Adrenal gland (tissue), 9 donors: ENCODE measurements at regions not wholly inside any gene's neighbourhood (a gene's known extent, or its start where the extent isn't known, plus 50 kb on each side); places are given as distances from the start of the nearest gene placed in this dataset.

Experiments used
- DNase-seq, 7 donors: peaks; one replicate each; pipeline ENCODE4 v3.0.0-alpha.2; 2019 to 2020
- H3K27ac ChIP-seq, 5 donors: fragments of 200-600 bp; sonication (generic) in 4 of 5; 1 replicate in 3 of 5; 2 replicates in 2 of 5; pipeline versions ENCODE4 v1.5.1 to v1.8.0; 2016 to 2020; ENCODE audit warnings: mild to moderate bottlenecking in 1 of 5
- H3K27me3 ChIP-seq: fragments of 200-600 bp; 2 replicates; pipeline ENCODE4 v1.8.0; 2021
- H3K36me3 ChIP-seq, 2 donors: fragments of 200-600 bp; replicated peaks in 1 of 2; 1 replicate in 1 of 2; 2 replicates in 1 of 2; pipeline versions ENCODE4 v1.5.1 to v1.8.0; 2018 to 2022
- H3K4me1 ChIP-seq, 2 donors: fragments of 200-600 bp; replicated peaks in 1 of 2; 1 replicate in 1 of 2; 2 replicates in 1 of 2; pipeline versions ENCODE4 v1.5.1 to v1.8.0; 2018 to 2021
- H3K4me3 ChIP-seq, 4 donors: fragments of 200-600 bp; sonication (generic) in 3 of 4; one replicate each; pipeline ENCODE4 v1.5.1; 2016 to 2018
- H3K9me3 ChIP-seq, 3 donors: fragments of 200-600 bp; sonication (generic) in 1 of 3; replicated peaks in 1 of 3; 1 replicate in 2 of 3; 2 replicates in 1 of 3; pipeline versions ENCODE4 v1.5.1 to v1.8.0; 2016 to 2021
- POLR2A ChIP-seq, 2 donors: fragments of 450-650 bp; IDR thresholded peaks; one replicate each; pipeline ENCODE4 v1.6.1; 2017; ENCODE audit warnings: antibody characterized with exemption in 2 of 2, mild to moderate bottlenecking in 2 of 2, moderate library complexity in 1 of 2
- WGBS, 4 donors: extraction: QIAGEN DNeasy Blood & Tissue Kit in 2 of 4; methylation state at CpG; one replicate each; pipeline versions ENCODE4 v1.1.5 to v1.1.7; 2013 to 2017; 5-methylcytosine and 5-hydroxymethylcytosine counted together
- intact Hi-C, 2 donors: fragments of 100-400 bp; cut with DNase I; formaldehyde crosslinking; loops; one replicate each; pipeline versions ENCODE4 v1.14.1 to v1.15.0; 2022 to 2023
- TF ChIP-seq, protein P1 (sequence below), 6 experiments: fragments of 450-650 bp in 4 of 6; fragments of 200-600 bp in 2 of 6; sonication (generic) in 1 of 6; IDR thresholded peaks; 1 replicate in 5 of 6; 2 replicates in 1 of 6; pipeline versions ENCODE4 v1.5.1 to v1.8.0; 2016 to 2021; ENCODE audit warnings: antibody characterized with exemption in 6 of 6, mild to moderate bottlenecking in 2 of 6, moderate library complexity in 1 of 6
- donor health status: healthy with polysubstance abuse.
- donor health status: Bipolar disorder and iron deficiency.
- donor health status: DM: yes; HTN: yes; CAD: no.
- donor health status: DM: no; HTN: no; CAD: no.
- donor health status: DM: no; HTN: no; CAD: no.

DNA sequence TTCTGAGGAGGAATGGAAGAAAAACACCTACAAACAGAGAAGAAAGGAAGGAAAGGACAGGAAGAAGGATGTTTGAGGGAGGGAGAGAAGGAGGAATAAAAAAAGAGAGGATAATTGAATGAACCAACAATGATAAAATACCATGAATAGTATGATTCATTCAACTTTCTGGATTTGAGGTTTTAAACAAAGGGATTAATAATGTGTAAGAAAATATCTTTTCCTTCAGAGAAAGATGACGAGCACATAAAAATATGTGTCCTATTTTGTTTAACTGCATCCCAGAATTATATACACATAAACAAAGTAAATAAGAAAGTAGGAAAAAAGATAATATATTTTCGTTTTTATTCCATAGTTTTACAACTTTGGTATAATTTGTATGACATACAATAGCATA is 1380.4 kb downstream of the STIM2 start:
- Histone ChIP-seq H3K27ac (no peak overlapping the region), H3K4me3 (no peak overlapping the region), H3K9me3 (no peaks in the 10 kb centered on the region), H3K36me3 (no peaks in the 10 kb centered on the region), H3K4me1 (no peaks in the 10 kb centered on the region), H3K27me3 (no peaks in the 10 kb centered on the region)
- 43 to 70% (median 55%) methylated on average over 2 of the region's 2 CpGs for WGBS, 4 donors
- intact Hi-C loops, result no loop called here
- TF ChIP-seq POLR2A (IDR thresholded peaks at IDR 0.05), result no peak
- TF ChIP-seq, protein P1, sequence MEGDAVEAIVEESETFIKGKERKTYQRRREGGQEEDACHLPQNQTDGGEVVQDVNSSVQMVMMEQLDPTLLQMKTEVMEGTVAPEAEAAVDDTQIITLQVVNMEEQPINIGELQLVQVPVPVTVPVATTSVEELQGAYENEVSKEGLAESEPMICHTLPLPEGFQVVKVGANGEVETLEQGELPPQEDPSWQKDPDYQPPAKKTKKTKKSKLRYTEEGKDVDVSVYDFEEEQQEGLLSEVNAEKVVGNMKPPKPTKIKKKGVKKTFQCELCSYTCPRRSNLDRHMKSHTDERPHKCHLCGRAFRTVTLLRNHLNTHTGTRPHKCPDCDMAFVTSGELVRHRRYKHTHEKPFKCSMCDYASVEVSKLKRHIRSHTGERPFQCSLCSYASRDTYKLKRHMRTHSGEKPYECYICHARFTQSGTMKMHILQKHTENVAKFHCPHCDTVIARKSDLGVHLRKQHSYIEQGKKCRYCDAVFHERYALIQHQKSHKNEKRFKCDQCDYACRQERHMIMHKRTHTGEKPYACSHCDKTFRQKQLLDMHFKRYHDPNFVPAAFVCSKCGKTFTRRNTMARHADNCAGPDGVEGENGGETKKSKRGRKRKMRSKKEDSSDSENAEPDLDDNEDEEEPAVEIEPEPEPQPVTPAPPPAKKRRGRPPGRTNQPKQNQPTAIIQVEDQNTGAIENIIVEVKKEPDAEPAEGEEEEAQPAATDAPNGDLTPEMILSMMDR (IDR thresholded peaks at IDR 0.05), result no peak
- DNase-seq, result no peak

DNA sequence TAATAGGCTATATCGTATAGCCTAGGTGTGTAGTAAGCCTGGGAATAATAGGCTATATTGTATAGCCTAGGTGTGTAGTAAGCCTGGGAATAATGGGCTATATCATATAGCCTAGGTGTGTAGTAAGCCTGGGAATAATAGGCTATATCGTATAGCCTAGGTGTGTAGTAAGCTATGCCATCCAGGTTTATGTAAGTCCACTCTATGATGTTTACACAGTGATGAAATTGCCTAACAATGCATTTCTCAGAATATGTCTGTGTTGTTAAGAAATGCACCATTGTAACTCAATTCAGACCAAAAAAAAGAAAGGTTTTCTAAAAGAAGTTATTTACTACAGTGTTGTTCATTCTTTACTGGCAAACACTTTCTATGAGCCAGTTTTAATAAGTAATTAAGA is 1387.2 kb downstream of the STIM2 start:
- Histone ChIP-seq H3K4me1 (no peaks in the 10 kb centered on the region), H3K4me3 (no peak overlapping the region), H3K36me3 (no peaks in the 10 kb centered on the region), H3K27me3 (no peaks in the 10 kb centered on the region), H3K9me3 (no peaks in the 10 kb centered on the region), H3K27ac (no peak overlapping the region)
- TF ChIP-seq, protein P1 (IDR thresholded peaks at IDR 0.05), result no peak
- no peak for TF ChIP-seq POLR2A (IDR thresholded peaks at IDR 0.05)
- 76 to 93% (median 88%) methylated on average over 2 of the region's 2 CpGs for WGBS, 4 donors
- intact Hi-C loops, result no loop called here
- DNase-seq, result no peak

DNA sequence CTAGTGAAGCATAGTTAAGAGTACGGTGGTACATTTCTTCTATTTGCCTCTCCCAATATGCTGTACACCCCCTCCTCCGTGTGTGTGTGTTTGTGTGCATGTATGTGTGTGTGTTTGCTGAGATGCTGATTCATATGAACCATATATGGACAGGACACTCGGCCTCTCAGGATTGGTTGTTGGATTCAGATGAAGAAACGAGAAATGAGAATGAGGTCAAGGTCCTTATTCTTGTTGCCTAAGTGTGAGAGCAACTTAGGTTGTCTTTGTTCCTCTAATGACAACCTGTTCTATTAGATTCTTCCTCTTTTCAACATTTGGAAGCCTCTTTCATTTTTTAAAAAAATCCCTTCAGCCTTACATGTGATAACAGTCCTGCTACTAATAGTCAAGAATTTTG is 1387.6 kb downstream of the STIM2 start:
- 33 to 44% (median 41%) methylated on average over 4 of the region's 4 CpGs for WGBS, 4 donors
- intact Hi-C loops, result no loop called here
- no peak overlapping the region for H3K27ac ChIP-seq

GRCh38 chr4:28250646-28251045 is 1390.0 kb downstream of the STIM2 start:
- WGBS, 4 donors, result 77 to 80% (median 78%) methylated on average over 2 of the region's 2 CpGs
- DNase-seq, result no peak
- Histone ChIP-seq H3K9me3 (no peaks in the 10 kb centered on the region), H3K36me3 (no peaks in the 10 kb centered on the region), H3K4me3 (no peak overlapping the region), H3K27ac (no peak overlapping the region), H3K27me3 (no peaks in the 10 kb centered on the region), H3K4me1 (no peaks in the 10 kb centered on the region)
- intact Hi-C loops, result no loop called here
- TF ChIP-seq, protein P1 (IDR thresholded peaks at IDR 0.05), result no peak
- no peak for TF ChIP-seq POLR2A (IDR thresholded peaks at IDR 0.05)

More for the DNA sequence above, 1387.6 kb downstream of the STIM2 start:
- Histone ChIP-seq H3K9me3 (no peaks in the 10 kb centered on the region), H3K4me3 (no peak overlapping the region), H3K36me3 (no peaks in the 10 kb centered on the region), H3K27me3 (no peaks in the 10 kb centered on the region), H3K4me1 (no peaks in the 10 kb centered on the region)
- no peak for DNase-seq
- no peak for TF ChIP-seq POLR2A (IDR thresholded peaks at IDR 0.05)
- TF ChIP-seq, protein P1 (IDR thresholded peaks at IDR 0.05), result no peak
